ENCODE measurements at regions not wholly inside any gene's neighbourhood (a gene's known extent, or its start where the extent isn't known, plus 50 kb on each side); places are given as distances from the start of the nearest gene placed in this dataset.
A peak's percentile ranks its signal among the peaks of the same experiment; 100 is the strongest.

- CTCF ChIA-PET = no interaction called here
- H3K4me1 ChIP-seq (ENCODE audit: control insufficient read depth, insufficient read depth, low read length) = no peaks in the 10 kb centered on the region
- no peaks in the 10 kb centered on the region for H3K36me3 ChIP-seq (ENCODE audit: control insufficient read depth in 2 of 2, insufficient read depth in 1 of 2, low read length in 2 of 2)
- TF ChIP-seq ZNF416 (tag by site-specific recombination; IDR thresholded peaks at IDR 0.05) = no peak
- no peak for TF ChIP-seq ZNF449 (tag by site-specific recombination; IDR thresholded peaks at IDR 0.05)
- TF ChIP-seq KLF9 (tag by site-specific recombination; IDR thresholded peaks at IDR 0.05; ENCODE audit: low read depth) = no peak
- TF ChIP-seq ZNF350 (tag by site-specific recombination; IDR thresholded peaks at IDR 0.05) = no peak
- no peak for TF ChIP-seq ZFHX2 (tag by site-specific recombination; conservative IDR thresholded peaks at IDR 0.05)
- no peak for TF ChIP-seq ZNF37A (tag by site-specific recombination; IDR thresholded peaks at IDR 0.05)
- no peak for TF ChIP-seq SCRT2 (tag by site-specific recombination; IDR thresholded peaks at IDR 0.05)
- TF ChIP-seq ZNF423 (tag by site-specific recombination; IDR thresholded peaks at IDR 0.05) = no peak
- TF ChIP-seq TRIM28 (IDR thresholded peaks at IDR 0.05; ENCODE audit: borderline replicate concordance, low read length) = no peak
- no peak for TF ChIP-seq ZBTB49 (tag by site-specific recombination; IDR thresholded peaks at IDR 0.05; ENCODE audit: low read depth)
- no peak overlapping the region for H3K4me3 ChIP-seq (ENCODE audit: low read depth, low read length)
- POLR2A ChIA-PET = no interaction called here
- H3K9me3 ChIP-seq (ENCODE audit: control insufficient read depth, insufficient read depth, low read depth, low read length) = no peaks in the 10 kb centered on the region
- no peak overlapping the region for H3K27ac ChIP-seq (ENCODE audit: extremely low read depth, low read depth, low read length)
Observed at GRCh38 chr1:17895986-17896385, 140.9 kb downstream of the ACTL8 start.

- no peak overlapping the region for H3K27ac ChIP-seq (ENCODE audit: extremely low read depth, low read depth, low read length)
- TF ChIP-seq ZNF148 (tag by site-specific recombination; IDR thresholded peaks at IDR 0.05; ENCODE audit: borderline replicate concordance) = no peak
- TF ChIP-seq ZBTB17 (tag by site-specific recombination; IDR thresholded peaks at IDR 0.05) = peak; percentile 55
- H3K4me1 ChIP-seq (ENCODE audit: control insufficient read depth, insufficient read depth, low read length) = no peaks in the 10 kb centered on the region
- ChIA-PET POLR2A (no interaction called here), CTCF (no interaction called here)
- no peaks in the 10 kb centered on the region for H3K36me3 ChIP-seq (ENCODE audit: control insufficient read depth in 2 of 2, insufficient read depth in 1 of 2, low read length in 2 of 2)
- H3K9me3 ChIP-seq (ENCODE audit: control insufficient read depth, insufficient read depth, low read depth, low read length) = no peaks in the 10 kb centered on the region
- no peak overlapping the region for H3K4me3 ChIP-seq (ENCODE audit: low read depth, low read length)
Observed at GRCh38 chr1:17903386-17903785, 148.3 kb downstream of the ACTL8 start.

GRCh38 chr1:17904290-17904689 is 149.2 kb downstream of the ACTL8 start:
- POLR2A ChIA-PET = no interaction called here
- no peak for TF ChIP-seq ZNF302 (tag by site-specific recombination; IDR thresholded peaks at IDR 0.05; ENCODE audit: low read depth)
- TF ChIP-seq ZNF23 (tag by site-specific recombination; IDR thresholded peaks at IDR 0.05; ENCODE audit: borderline replicate concordance) = no peak
- TF ChIP-seq KLF1 (tag by site-specific recombination; IDR thresholded peaks at IDR 0.05) = no peak
- no peak for TF ChIP-seq ZNF513 (tag by site-specific recombination; IDR thresholded peaks at IDR 0.05)
- TF ChIP-seq ZNF214 (tag by site-specific recombination; IDR thresholded peaks at IDR 0.05; ENCODE audit: borderline replicate concordance) = no peak
- no peak for TF ChIP-seq ZNF311 (tag by site-specific recombination; IDR thresholded peaks at IDR 0.05; ENCODE audit: borderline replicate concordance)
- no peak for TF ChIP-seq ZNF366 (tag by site-specific recombination; conservative IDR thresholded peaks at IDR 0.05)
- TF ChIP-seq TRIM28 (IDR thresholded peaks at IDR 0.05; ENCODE audit: borderline replicate concordance, low read length) = no peak
- no peak for TF ChIP-seq ZEB2 (tag by site-specific recombination; IDR thresholded peaks at IDR 0.05)
- TF ChIP-seq ZNF621 (tag by site-specific recombination; IDR thresholded peaks at IDR 0.05) = no peak
- TF ChIP-seq, protein P1, sequence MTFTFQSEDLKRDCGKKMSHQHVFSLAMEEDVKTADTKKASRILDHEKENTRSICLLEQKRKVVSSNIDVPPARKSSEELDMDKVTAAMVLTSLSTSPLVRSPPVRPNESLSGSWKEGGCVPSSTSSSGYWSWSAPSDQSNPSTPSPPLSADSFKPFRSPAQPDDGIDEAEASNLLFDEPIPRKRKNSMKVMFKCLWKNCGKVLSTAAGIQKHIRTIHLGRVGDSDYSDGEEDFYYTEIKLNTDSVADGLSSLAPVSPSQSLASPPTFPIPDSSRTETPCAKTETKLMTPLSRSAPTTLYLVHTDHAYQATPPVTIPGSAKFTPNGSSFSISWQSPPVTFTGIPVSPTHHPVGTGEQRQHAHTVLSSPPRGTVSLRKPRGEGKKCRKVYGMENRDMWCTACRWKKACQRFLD (tag by site-specific recombination; IDR thresholded peaks at IDR 0.05) = no peak

More at GRCh38 chr1:17904290-17904689, 149.2 kb downstream of the ACTL8 start:
- Histone ChIP-seq H3K4me1 (ENCODE audit: control insufficient read depth, insufficient read depth, low read length) (no peaks in the 10 kb centered on the region), H3K27ac (ENCODE audit: extremely low read depth, low read depth, low read length) (no peak overlapping the region), H3K9me3 (ENCODE audit: control insufficient read depth, insufficient read depth, low read depth, low read length) (no peaks in the 10 kb centered on the region), H3K4me3 (ENCODE audit: low read depth, low read length) (no peak overlapping the region), H3K36me3 (ENCODE audit: control insufficient read depth in 2 of 2, insufficient read depth in 1 of 2, low read length in 2 of 2) (no peaks in the 10 kb centered on the region)
- CTCF ChIA-PET = no interaction called here
